H1 (cell line): ENCODE measurements at regions not wholly inside any gene's neighbourhood (a gene's known extent, or its start where the extent isn't known, plus 50 kb on each side); places are given as distances from the start of the nearest gene placed in this dataset.

Experiments used
- CTCF ChIA-PET: fragments of 300-600 bp; sonication (Branson Sonifier 250); formaldehyde crosslinking; loops from one replicate; lab custom pipeline; 2021; ENCODE audit not compliant: partially characterized antibody; lab: Charles Lee
- POLR2A ChIA-PET: fragments of 300-600 bp; sonication (Branson Sonifier 250); formaldehyde crosslinking; loops from one replicate; lab custom pipeline; 2021; ENCODE audit warnings: inconsistent platforms; ENCODE audit not compliant: partially characterized antibody; lab: Charles Lee
- DNase-seq, 2 experiments: peaks; one replicate each; pipeline versions ENCODE4 v3.0.0 to v3.0.0-alpha.2; 2010 to 2022; ENCODE audit warnings: low spot score in 2 of 2, low read depth in 1 of 2, mixed read lengths in 1 of 2
- FAIRE-seq: peaks from 2 replicates; lab custom pipeline; 2011; peaks lifted over from hg19 to GRCh38; lab: Jason Lieb, UNC
- H2AFZ ChIP-seq: 2 replicates; pipeline ENCODE4 v1.8.1; 2012; ENCODE audit warnings: low read length, inconsistent platforms
- H2AK5ac ChIP-seq: 2 replicates; pipeline ENCODE4 v1.6.1; 2013; ENCODE audit warnings: low read depth, low read length
- H2BK120ac ChIP-seq: replicated peaks from 2 replicates; pipeline ENCODE3; 2013; ENCODE audit warnings: low read depth, low read length, inconsistent platforms
- H2BK12ac ChIP-seq: 2 replicates; pipeline ENCODE4 v1.6.1; 2013; ENCODE audit warnings: low read depth, low read length
- H2BK15ac ChIP-seq: 2 replicates; pipeline ENCODE4 v1.6.1; 2013; ENCODE audit warnings: low read length
- H2BK20ac ChIP-seq: 2 replicates; pipeline ENCODE4 v1.6.1; 2013; ENCODE audit warnings: low read length
- H2BK5ac ChIP-seq: 2 replicates; pipeline ENCODE4 v1.6.1; 2013; ENCODE audit warnings: low read depth, low read length
- H3K14ac ChIP-seq: 2 replicates; pipeline ENCODE4 v1.6.1; 2013; ENCODE audit warnings: inconsistent platforms; ENCODE audit not compliant: insufficient read length
- H3K18ac ChIP-seq: 2 replicates; pipeline ENCODE4 v1.6.1; 2013; ENCODE audit warnings: low read length; ENCODE audit errors: extremely low read depth
- H3K23ac ChIP-seq: 2 replicates; pipeline ENCODE4 v1.6.1; 2013; ENCODE audit warnings: inconsistent platforms; ENCODE audit not compliant: insufficient read length
- H3K23me2 ChIP-seq: 2 replicates; pipeline ENCODE4 v1.6.1; 2013; ENCODE audit warnings: low read depth, low read length
- H3K27ac ChIP-seq: 2 replicates; pipeline ENCODE4 v1.6.1; 2011; ENCODE audit warnings: low read depth, low read length, inconsistent platforms
- H3K27me3 ChIP-seq, 4 experiments: replicated peaks in 1 of 4; 1 replicate in 1 of 4; 2 replicates in 3 of 4; pipeline versions ENCODE4 v1.6.1 to v1.8.1; 2011 to 2013; ENCODE audit warnings: low read length in 3 of 4, mild to moderate bottlenecking in 3 of 4, inconsistent platforms in 2 of 4, mixed read lengths in 2 of 4, moderate library complexity in 1 of 4; ENCODE audit not compliant: control insufficient read depth in 3 of 4, insufficient read depth in 3 of 4; ENCODE audit errors: extremely low read depth in 1 of 4
- H3K36me3 ChIP-seq, 4 experiments: 2 replicates each; pipeline versions ENCODE4 v1.6.1 to v1.8.1; 2011 to 2013; ENCODE audit warnings: mild to moderate bottlenecking in 4 of 4, low read length in 3 of 4, moderate library complexity in 2 of 4, control low read depth in 1 of 4, inconsistent platforms in 1 of 4; ENCODE audit not compliant: insufficient read depth in 4 of 4, control insufficient read depth in 2 of 4
- H3K4ac ChIP-seq: replicated peaks from 2 replicates; pipeline ENCODE3; 2013; ENCODE audit warnings: low read length, low read depth, mixed read lengths, inconsistent platforms; ENCODE audit not compliant: insufficient read length
- H3K4me1 ChIP-seq, 4 experiments: replicated peaks in 1 of 4; 1 replicate in 1 of 4; 2 replicates in 3 of 4; pipeline versions ENCODE4 v1.6.1 to v1.8.1; 2011 to 2013; ENCODE audit warnings: low read length in 3 of 4, inconsistent platforms in 2 of 4, mixed read lengths in 1 of 4; ENCODE audit not compliant: insufficient read depth in 4 of 4, control insufficient read depth in 3 of 4
- H3K4me2 ChIP-seq, 2 experiments: 2 replicates each; pipeline versions ENCODE4 v1.6.1 to v1.8.1; 2011 to 2013; ENCODE audit warnings: low read depth in 2 of 2, low read length in 2 of 2, control low read depth in 1 of 2, inconsistent platforms in 1 of 2, mild to moderate bottlenecking in 1 of 2; ENCODE audit not compliant: insufficient read depth in 1 of 2
- H3K4me3 ChIP-seq, 4 experiments: fragments of 200-600, 300-600 bp in 1 of 4; sonication (generic), shearing (Covaris generic), sonication (Bioruptor Twin) in 1 of 4; 2 replicates each; pipeline versions ENCODE4 v1.5.1 to v1.8.1; 2011 to 2016; ENCODE audit warnings: low read length in 4 of 4, low read depth in 3 of 4, control low read depth in 2 of 4, inconsistent platforms in 2 of 4, mild to moderate bottlenecking in 2 of 4, mixed read lengths in 1 of 4, moderate library complexity in 1 of 4; ENCODE audit not compliant: insufficient read depth in 2 of 4; ENCODE audit errors: extremely low read depth in 1 of 4
- H3K56ac ChIP-seq: replicated peaks from 2 replicates; pipeline ENCODE3; 2013; ENCODE audit warnings: low read depth, mild to moderate bottlenecking, mixed read lengths, low read length, inconsistent platforms; ENCODE audit not compliant: insufficient read length
- H3K79me1 ChIP-seq: 2 replicates; pipeline ENCODE4 v1.6.1; 2013; ENCODE audit warnings: low read depth, low read length, control low read depth
- H3K79me2 ChIP-seq, 2 experiments: 2 replicates each; pipeline versions ENCODE4 v1.6.1 to v1.8.1; 2012 to 2013; ENCODE audit warnings: low read length in 2 of 2, mild to moderate bottlenecking in 2 of 2, inconsistent platforms in 1 of 2; ENCODE audit not compliant: insufficient read depth in 2 of 2, control insufficient read depth in 1 of 2
- H3K9ac ChIP-seq, 4 experiments: replicated peaks in 1 of 4; 1 replicate in 1 of 4; 2 replicates in 3 of 4; pipeline versions ENCODE4 v1.6.1 to v1.8.1; 2011 to 2013; ENCODE audit warnings: low read depth in 3 of 4, low read length in 3 of 4, control low read depth in 2 of 4, mild to moderate bottlenecking in 2 of 4, moderate library complexity in 2 of 4, inconsistent platforms in 1 of 4; ENCODE audit errors: extremely low read depth in 1 of 4
- H3K9me3 ChIP-seq, 2 experiments: 2 replicates each; pipeline versions ENCODE4 v1.6.1 to v1.8.1; 2012 to 2013; ENCODE audit warnings: mild to moderate bottlenecking in 2 of 2, moderate library complexity in 2 of 2, control low read depth in 1 of 2, inconsistent platforms in 1 of 2, low read depth in 1 of 2, low read length in 1 of 2, mixed read lengths in 1 of 2; ENCODE audit not compliant: insufficient read depth in 2 of 2
- H4K20me1 ChIP-seq, 2 experiments: replicated peaks in 1 of 2; 2 replicates each; pipeline versions ENCODE3 to v1.8.1; 2011 to 2013; ENCODE audit warnings: inconsistent platforms in 2 of 2, low read length in 2 of 2, mild to moderate bottlenecking in 1 of 2; ENCODE audit not compliant: insufficient read depth in 2 of 2, control insufficient read depth in 1 of 2
- H4K5ac ChIP-seq: 2 replicates; pipeline ENCODE4 v1.6.1; 2013; ENCODE audit warnings: low read length, low read depth, mixed read lengths, inconsistent platforms; ENCODE audit not compliant: insufficient read length
- H4K8ac ChIP-seq: 2 replicates; pipeline ENCODE4 v1.8.0; 2013; ENCODE audit warnings: mild to moderate bottlenecking, moderate library complexity, low read length, inconsistent platforms; ENCODE audit not compliant: insufficient read depth; ENCODE audit errors: extremely low read depth
- H4K91ac ChIP-seq: replicated peaks from 2 replicates; pipeline ENCODE3; 2013; ENCODE audit warnings: low read length, mixed read lengths, inconsistent platforms; ENCODE audit not compliant: insufficient read length
- ATF2 ChIP-seq: IDR thresholded peaks from 2 replicates; pipeline ENCODE4 v1.6.1; 2012; ENCODE audit warnings: low read length, inconsistent platforms
- BRCA1 ChIP-seq: IDR thresholded peaks from 2 replicates; pipeline ENCODE4 v1.6.1; 2012; ENCODE audit warnings: low read depth, low read length, improper control_type of control experiment
- CHD1 ChIP-seq: IDR thresholded peaks from 2 replicates; pipeline ENCODE4 v1.6.1; 2012; ENCODE audit warnings: low read depth, low read length, improper control_type of control experiment
- CHD2 ChIP-seq: IDR thresholded peaks from 2 replicates; pipeline ENCODE4 v1.6.1; 2012; ENCODE audit warnings: low read length, improper control_type of control experiment
- GTF2F1 ChIP-seq: IDR thresholded peaks from 2 replicates; pipeline ENCODE4 v1.6.1; 2012; ENCODE audit warnings: low read depth, low read length, improper control_type of control experiment, borderline replicate concordance
- POU5F1 ChIP-seq: IDR thresholded peaks from 2 replicates; pipeline ENCODE4 v1.6.1; 2011; ENCODE audit warnings: low read depth, mild to moderate bottlenecking, low read length, moderate library complexity
- RNF2 ChIP-seq: fragments of 200-900, 300-1000 bp; sonication (generic); IDR thresholded peaks from 2 replicates; pipeline ENCODE4 v1.7.1; 2016; ENCODE audit warnings: borderline replicate concordance, low read depth, mild to moderate bottlenecking, antibody characterized with exemption, low read length; ENCODE audit not compliant: poor library complexity, severe bottlenecking; ENCODE audit errors: missing control alignments
- RXRA ChIP-seq: IDR thresholded peaks from 2 replicates; pipeline ENCODE4 v1.6.1; 2011; ENCODE audit warnings: low read depth, mild to moderate bottlenecking, low read length, moderate library complexity; ENCODE audit not compliant: insufficient read depth
- SAP30 ChIP-seq: fragments of 300-600 bp; sonication (generic); IDR thresholded peaks from 2 replicates; pipeline ENCODE4 v1.7.1; 2012; ENCODE audit warnings: low read length, moderate library complexity, mild to moderate bottlenecking, inconsistent platforms; ENCODE audit not compliant: insufficient read depth, insufficient replicate concordance
- TAF7 ChIP-seq: optimal IDR thresholded peaks from 2 replicates; pipeline ENCODE3; 2011; ENCODE audit warnings: low read depth, mild to moderate bottlenecking, inconsistent platforms, low read length, moderate library complexity, borderline replicate concordance
- USF2 ChIP-seq: IDR thresholded peaks from 2 replicates; pipeline ENCODE4 v1.6.1; 2011; ENCODE audit warnings: low read length, improper control_type of control experiment
- WGBS, 2 experiments: shearing (Covaris generic) in 1 of 2; methylation state at CpG; one replicate each; pipeline versions ENCODE4 v1.1.6 to v1.1.7; 2013 to 2015; ENCODE audit warnings: low lambda C conversion rate in 2 of 2, mixed read lengths in 2 of 2, inconsistent platforms in 1 of 2, low coverage in 1 of 2, missing lambda C conversion rate in 1 of 2; ENCODE audit not compliant: insufficient replicate concordance in 2 of 2, insufficient coverage in 1 of 2, insufficient read length in 1 of 2; ENCODE audit errors: extremely low coverage in 1 of 2, missing lambda C conversion rate in 1 of 2; 5-methylcytosine and 5-hydroxymethylcytosine counted together

DNA sequence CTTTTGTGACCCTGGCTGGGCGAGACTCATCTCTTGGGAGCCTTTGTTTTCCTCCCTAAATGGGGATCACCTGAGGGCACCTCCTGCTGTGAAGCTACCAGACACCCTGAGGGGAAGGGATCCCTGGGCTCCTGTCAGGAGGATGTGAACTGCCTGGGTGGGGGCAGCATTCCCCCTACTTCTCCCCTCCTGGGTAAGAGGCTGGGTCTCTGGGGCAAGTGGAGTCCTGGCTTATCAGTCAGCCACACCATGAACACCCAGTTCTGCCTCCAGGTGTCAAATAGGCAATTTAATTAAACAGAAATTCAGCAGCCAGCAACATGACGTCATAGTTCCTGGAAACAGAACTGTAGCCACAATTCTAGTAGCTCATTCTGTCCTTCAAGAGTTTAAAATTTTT lies 97.7 kb upstream of the RET start:
- no peaks in the 10 kb centered on the region for H3K9me3 ChIP-seq
- H2BK15ac ChIP-seq: no peak overlapping the region
- H3K27me3 ChIP-seq: no peaks in the 10 kb centered on the region; a peak in 1 of 7 replicates
- no peak overlapping the region for H3K23ac ChIP-seq
- H3K4me1 ChIP-seq: peaks cover 0 to 4% (median 0%) of the 10 kb centered on the region in 4 experiments; a peak in 1 of 7 replicates
- H2BK12ac ChIP-seq: no peak overlapping the region
- no peak overlapping the region for H2BK120ac ChIP-seq
- FAIRE-seq (no peak), DNase-seq (no peak)
- ChIA-PET CTCF (interaction anchor here (0.6 to 2.5 kb wide), 8 partner anchors 9 to 114 kb away, joined by 3 to 7 read pairs (median 3); no protein-coding TSS in a partner anchor), POLR2A (no interaction called here)
- H2AK5ac ChIP-seq: no peak overlapping the region
- no peak overlapping the region for H4K5ac ChIP-seq
- peaks cover 0 to 1% of the 10 kb centered on the region in 2 experiments for H4K20me1 ChIP-seq
- 80% methylated on average over 2 of the region's 2 CpGs; no CpG with 5 or more reads in 1 of the 2 experiments for WGBS, 2 experiments
- H3K9ac ChIP-seq: no peak overlapping the region
- no peak overlapping the region for H2BK5ac ChIP-seq
- H3K36me3 ChIP-seq: no peaks in the 10 kb centered on the region
- no peak overlapping the region for H3K56ac ChIP-seq
- no peak overlapping the region for H3K4ac ChIP-seq
- no peak overlapping the region for H3K18ac ChIP-seq
- H4K91ac ChIP-seq: no peak overlapping the region
- no peak overlapping the region for H4K8ac ChIP-seq
- no peak overlapping the region for H2AFZ ChIP-seq
- no peaks in the 10 kb centered on the region for H3K79me2 ChIP-seq
- no peaks in the 10 kb centered on the region for H3K79me1 ChIP-seq
- 0 out of 2 replicates have a peak, but pooled peaks cover 1% of the 10 kb centered on the region for H3K23me2 ChIP-seq
- H3K14ac ChIP-seq: no peak overlapping the region
- no peak overlapping the region for H3K27ac ChIP-seq
- no peak overlapping the region for H3K4me3 ChIP-seq
- TF ChIP-seq CHD2: no peak
- TF ChIP-seq USF2: no peak
- TF ChIP-seq ATF2: no peak
- TF ChIP-seq RXRA: no peak
- TF ChIP-seq GTF2F1: no peak
- no peak for TF ChIP-seq TAF7
- no peak for TF ChIP-seq RNF2
- no peak for TF ChIP-seq BRCA1
- TF ChIP-seq CHD1: no peak
- TF ChIP-seq SAP30: no peak
- TF ChIP-seq POU5F1: no peak
- H2BK20ac ChIP-seq: no peak overlapping the region
- H3K4me2 ChIP-seq: no peak overlapping the region
